Panc1 (cell line): ENCODE measurements at regions not wholly inside any gene's neighbourhood (a gene's known extent, or its start where the extent isn't known, plus 50 kb on each side); places are given as distances from the start of the nearest gene placed in this dataset.

Experiments
- CTCF ChIP-seq: fragments of 450-650 bp; IDR thresholded peaks from 2 replicates; pipeline ENCODE4 v1.5.1; 2017; ENCODE audit warnings: mild to moderate bottlenecking
- POLR2AphosphoS5 ChIP-seq: IDR thresholded peaks from 2 replicates; pipeline ENCODE4 v1.6.1; 2012; ENCODE audit warnings: mild to moderate bottlenecking, low read depth, low read length, moderate library complexity
- REST ChIP-seq, 2 experiments: IDR thresholded peaks; 2 replicates each; pipeline ENCODE4 v1.6.1; 2011 to 2012; ENCODE audit warnings: low read depth in 2 of 2, control low read depth in 1 of 2, low read length in 1 of 2, mild to moderate bottlenecking in 1 of 2, moderate library complexity in 1 of 2; ENCODE audit not compliant: insufficient read depth in 1 of 2
- SIN3A ChIP-seq: IDR thresholded peaks from 2 replicates; pipeline ENCODE4 v1.6.1; 2012; ENCODE audit warnings: low read depth, mild to moderate bottlenecking, low read length, moderate library complexity, borderline replicate concordance; ENCODE audit not compliant: insufficient read depth

- TF ChIP-seq CTCF (no peak), POLR2AphosphoS5 (no peak), REST (IDR thresholded peaks at IDR 0.05; ENCODE audit: insufficient read depth in 1 of 2, low read depth in 2 of 2, low read length in 1 of 2) (no peak), SIN3A (no peak)
Observed at GRCh38 chr1:61583703-61584102, 141.2 kb downstream of the TM2D1 start.
